ENCODE measurements at regions not wholly inside any gene's neighbourhood (a gene's known extent, or its start where the extent isn't known, plus 50 kb on each side); places are given as distances from the start of the nearest gene placed in this dataset.

GRCh38 chr20:6663751-6664388, 103.6 kb upstream of the BMP2 start:
- Histone ChIP-seq H3K9me2 (ENCODE audit: insufficient read depth) (no peaks in the 10 kb centered on the region), H3K4me2 (ENCODE audit: low read length) (no peak overlapping the region), H3K4me3 (replicated peaks in 1 of 2; ENCODE audit: low read depth in 1 of 2, low read length in 2 of 2) (no peak overlapping the region), H2AFZ (ENCODE audit: low read depth, low read length, poor library complexity, severe bottlenecking) (no peak overlapping the region), H3K27ac (ENCODE audit: low read depth, low read length) (no peak overlapping the region), H3K4me1 (ENCODE audit: control insufficient read depth in 1 of 2, insufficient read depth in 2 of 2, low read length in 2 of 2) (no peaks in the 10 kb centered on the region), H3K9me3 (ENCODE audit: control insufficient read depth in 1 of 2, insufficient read depth in 1 of 2, low read depth in 1 of 2, low read length in 2 of 2) (peaks cover 4 to 23% of the 10 kb centered on the region in 2 experiments; a peak in 2 of 4 replicates), H3K9ac (ENCODE audit: low read length) (no peak overlapping the region), H3K79me2 (ENCODE audit: insufficient read depth, low read length) (no peaks in the 10 kb centered on the region), H4K20me1 (ENCODE audit: insufficient read depth) (no peaks in the 10 kb centered on the region), H3K27me3 (ENCODE audit: insufficient read depth, low read length) (no peaks in the 10 kb centered on the region), H3K36me3 (ENCODE audit: control insufficient read depth in 1 of 2, insufficient read depth in 2 of 2, low read length in 2 of 2) (no peaks in the 10 kb centered on the region)
- CTCF ChIA-PET = no interaction called here
- ATAC-seq (no peak), DNase-seq (ENCODE audit: low read depth, low spot score) (no peak)
- RAD21 ChIA-PET (ENCODE audit: low non-redundant PET in 1 of 2, low total read pairs in 2 of 2, uncharacterized antibody in 2 of 2, unreplicated experiment in 2 of 2) = no interaction called here
- POLR2A ChIA-PET = no interaction called here
- no TSS peak for BruUV-seq (replicated peaks)
- TF ChIP-seq ZBTB33 (IDR thresholded peaks at IDR 0.05; ENCODE audit: extremely low read depth, insufficient replicate concordance, low read length) = no peak
- no peak for TF ChIP-seq CEBPB (IDR thresholded peaks at IDR 0.05; ENCODE audit: low read depth)
- no peak for TF ChIP-seq POLR2AphosphoS5 (IDR thresholded peaks at IDR 0.05; ENCODE audit: low read depth, low read length)
- no peak for TF ChIP-seq EZH2phosphoT487 (IDR thresholded peaks at IDR 0.05; ENCODE audit: borderline replicate concordance)
- no peak for TF ChIP-seq POLR2A (IDR thresholded peaks at IDR 0.05; ENCODE audit: borderline replicate concordance, extremely low read depth, insufficient read depth, insufficient read length)
- no peak for TF ChIP-seq MAX (IDR thresholded peaks at IDR 0.05)
- no peak for TF ChIP-seq SIN3A (IDR thresholded peaks at IDR 0.05; ENCODE audit: low read depth)
- TF ChIP-seq ZFX (IDR thresholded peaks at IDR 0.05) = no peak
- no peak for TF ChIP-seq SRF (IDR thresholded peaks at IDR 0.05; ENCODE audit: low read depth)
- TF ChIP-seq FOSL1 (IDR thresholded peaks at IDR 0.05; ENCODE audit: low read depth) = no peak
- TF ChIP-seq TCF7L2 (IDR thresholded peaks at IDR 0.05; ENCODE audit: borderline replicate concordance, extremely low read depth, insufficient read depth, insufficient read length) = no peak
- no peak for TF ChIP-seq REST (IDR thresholded peaks at IDR 0.05; ENCODE audit: low read depth)
- no peak for TF ChIP-seq YY1 (IDR thresholded peaks at IDR 0.05; ENCODE audit: extremely low read depth, insufficient replicate concordance, low read depth, low read length)
- TF ChIP-seq EZH2 (IDR thresholded peaks at IDR 0.05) = no peak
- TF ChIP-seq EGR1 (IDR thresholded peaks at IDR 0.05; ENCODE audit: low read depth) = no peak
- no peak for TF ChIP-seq RAD21 (IDR thresholded peaks at IDR 0.05; ENCODE audit: low read depth)
- no peak for TF ChIP-seq SP1 (IDR thresholded peaks at IDR 0.05; ENCODE audit: low read depth)
- no peak for TF ChIP-seq CBX3 (IDR thresholded peaks at IDR 0.05; ENCODE audit: low read depth)
- intact Hi-C loops (cut with micrococcal nuclease) = no loop called here

All from HCT116 (cell line).